H1 (cell line): ENCODE measurements at regions not wholly inside any gene's neighbourhood (a gene's known extent, or its start where the extent isn't known, plus 50 kb on each side); places are given as distances from the start of the nearest gene placed in this dataset.

Source experiments
- CTCF ChIA-PET: fragments of 300-600 bp; sonication (Branson Sonifier 250); formaldehyde crosslinking; loops from one replicate; lab custom pipeline; 2021; ENCODE audit not compliant: partially characterized antibody; lab: Charles Lee
- POLR2A ChIA-PET: fragments of 300-600 bp; sonication (Branson Sonifier 250); formaldehyde crosslinking; loops from one replicate; lab custom pipeline; 2021; ENCODE audit warnings: inconsistent platforms; ENCODE audit not compliant: partially characterized antibody; lab: Charles Lee
- DNase-seq, 2 experiments: peaks; one replicate each; pipeline versions ENCODE4 v3.0.0 to v3.0.0-alpha.2; 2010 to 2022; ENCODE audit warnings: low spot score in 2 of 2, low read depth in 1 of 2, mixed read lengths in 1 of 2
- FAIRE-seq: peaks from 2 replicates; lab custom pipeline; 2011; peaks lifted over from hg19 to GRCh38; lab: Jason Lieb, UNC
- H2AFZ ChIP-seq: 2 replicates; pipeline ENCODE4 v1.8.1; 2012; ENCODE audit warnings: low read length, inconsistent platforms
- H2AK5ac ChIP-seq: 2 replicates; pipeline ENCODE4 v1.6.1; 2013; ENCODE audit warnings: low read depth, low read length
- H2BK120ac ChIP-seq: replicated peaks from 2 replicates; pipeline ENCODE3; 2013; ENCODE audit warnings: low read depth, low read length, inconsistent platforms
- H2BK12ac ChIP-seq: 2 replicates; pipeline ENCODE4 v1.6.1; 2013; ENCODE audit warnings: low read depth, low read length
- H2BK15ac ChIP-seq: 2 replicates; pipeline ENCODE4 v1.6.1; 2013; ENCODE audit warnings: low read length
- H2BK20ac ChIP-seq: 2 replicates; pipeline ENCODE4 v1.6.1; 2013; ENCODE audit warnings: low read length
- H2BK5ac ChIP-seq: 2 replicates; pipeline ENCODE4 v1.6.1; 2013; ENCODE audit warnings: low read depth, low read length
- H3K14ac ChIP-seq: 2 replicates; pipeline ENCODE4 v1.6.1; 2013; ENCODE audit warnings: inconsistent platforms; ENCODE audit not compliant: insufficient read length
- H3K18ac ChIP-seq: 2 replicates; pipeline ENCODE4 v1.6.1; 2013; ENCODE audit warnings: low read length; ENCODE audit errors: extremely low read depth
- H3K23ac ChIP-seq: 2 replicates; pipeline ENCODE4 v1.6.1; 2013; ENCODE audit warnings: inconsistent platforms; ENCODE audit not compliant: insufficient read length
- H3K23me2 ChIP-seq: 2 replicates; pipeline ENCODE4 v1.6.1; 2013; ENCODE audit warnings: low read depth, low read length
- H3K27ac ChIP-seq: 2 replicates; pipeline ENCODE4 v1.6.1; 2011; ENCODE audit warnings: low read depth, low read length, inconsistent platforms
- H3K27me3 ChIP-seq, 4 experiments: replicated peaks in 1 of 4; 1 replicate in 1 of 4; 2 replicates in 3 of 4; pipeline versions ENCODE4 v1.6.1 to v1.8.1; 2011 to 2013; ENCODE audit warnings: low read length in 3 of 4, mild to moderate bottlenecking in 3 of 4, inconsistent platforms in 2 of 4, mixed read lengths in 2 of 4, moderate library complexity in 1 of 4; ENCODE audit not compliant: control insufficient read depth in 3 of 4, insufficient read depth in 3 of 4; ENCODE audit errors: extremely low read depth in 1 of 4
- H3K36me3 ChIP-seq, 4 experiments: 2 replicates each; pipeline versions ENCODE4 v1.6.1 to v1.8.1; 2011 to 2013; ENCODE audit warnings: mild to moderate bottlenecking in 4 of 4, low read length in 3 of 4, moderate library complexity in 2 of 4, control low read depth in 1 of 4, inconsistent platforms in 1 of 4; ENCODE audit not compliant: insufficient read depth in 4 of 4, control insufficient read depth in 2 of 4
- H3K4ac ChIP-seq: replicated peaks from 2 replicates; pipeline ENCODE3; 2013; ENCODE audit warnings: low read length, low read depth, mixed read lengths, inconsistent platforms; ENCODE audit not compliant: insufficient read length
- H3K4me1 ChIP-seq, 4 experiments: replicated peaks in 1 of 4; 1 replicate in 1 of 4; 2 replicates in 3 of 4; pipeline versions ENCODE4 v1.6.1 to v1.8.1; 2011 to 2013; ENCODE audit warnings: low read length in 3 of 4, inconsistent platforms in 2 of 4, mixed read lengths in 1 of 4; ENCODE audit not compliant: insufficient read depth in 4 of 4, control insufficient read depth in 3 of 4
- H3K4me2 ChIP-seq, 2 experiments: 2 replicates each; pipeline versions ENCODE4 v1.6.1 to v1.8.1; 2011 to 2013; ENCODE audit warnings: low read depth in 2 of 2, low read length in 2 of 2, control low read depth in 1 of 2, inconsistent platforms in 1 of 2, mild to moderate bottlenecking in 1 of 2; ENCODE audit not compliant: insufficient read depth in 1 of 2
- H3K4me3 ChIP-seq, 4 experiments: fragments of 200-600, 300-600 bp in 1 of 4; sonication (generic), shearing (Covaris generic), sonication (Bioruptor Twin) in 1 of 4; 2 replicates each; pipeline versions ENCODE4 v1.5.1 to v1.8.1; 2011 to 2016; ENCODE audit warnings: low read length in 4 of 4, low read depth in 3 of 4, control low read depth in 2 of 4, inconsistent platforms in 2 of 4, mild to moderate bottlenecking in 2 of 4, mixed read lengths in 1 of 4, moderate library complexity in 1 of 4; ENCODE audit not compliant: insufficient read depth in 2 of 4; ENCODE audit errors: extremely low read depth in 1 of 4
- H3K56ac ChIP-seq: replicated peaks from 2 replicates; pipeline ENCODE3; 2013; ENCODE audit warnings: low read depth, mild to moderate bottlenecking, mixed read lengths, low read length, inconsistent platforms; ENCODE audit not compliant: insufficient read length
- H3K79me1 ChIP-seq: 2 replicates; pipeline ENCODE4 v1.6.1; 2013; ENCODE audit warnings: low read depth, low read length, control low read depth
- H3K79me2 ChIP-seq, 2 experiments: 2 replicates each; pipeline versions ENCODE4 v1.6.1 to v1.8.1; 2012 to 2013; ENCODE audit warnings: low read length in 2 of 2, mild to moderate bottlenecking in 2 of 2, inconsistent platforms in 1 of 2; ENCODE audit not compliant: insufficient read depth in 2 of 2, control insufficient read depth in 1 of 2
- H3K9ac ChIP-seq, 4 experiments: replicated peaks in 1 of 4; 1 replicate in 1 of 4; 2 replicates in 3 of 4; pipeline versions ENCODE4 v1.6.1 to v1.8.1; 2011 to 2013; ENCODE audit warnings: low read depth in 3 of 4, low read length in 3 of 4, control low read depth in 2 of 4, mild to moderate bottlenecking in 2 of 4, moderate library complexity in 2 of 4, inconsistent platforms in 1 of 4; ENCODE audit errors: extremely low read depth in 1 of 4
- H3K9me3 ChIP-seq, 2 experiments: 2 replicates each; pipeline versions ENCODE4 v1.6.1 to v1.8.1; 2012 to 2013; ENCODE audit warnings: mild to moderate bottlenecking in 2 of 2, moderate library complexity in 2 of 2, control low read depth in 1 of 2, inconsistent platforms in 1 of 2, low read depth in 1 of 2, low read length in 1 of 2, mixed read lengths in 1 of 2; ENCODE audit not compliant: insufficient read depth in 2 of 2
- H4K20me1 ChIP-seq, 2 experiments: replicated peaks in 1 of 2; 2 replicates each; pipeline versions ENCODE3 to v1.8.1; 2011 to 2013; ENCODE audit warnings: inconsistent platforms in 2 of 2, low read length in 2 of 2, mild to moderate bottlenecking in 1 of 2; ENCODE audit not compliant: insufficient read depth in 2 of 2, control insufficient read depth in 1 of 2
- H4K5ac ChIP-seq: 2 replicates; pipeline ENCODE4 v1.6.1; 2013; ENCODE audit warnings: low read length, low read depth, mixed read lengths, inconsistent platforms; ENCODE audit not compliant: insufficient read length
- H4K8ac ChIP-seq: 2 replicates; pipeline ENCODE4 v1.8.0; 2013; ENCODE audit warnings: mild to moderate bottlenecking, moderate library complexity, low read length, inconsistent platforms; ENCODE audit not compliant: insufficient read depth; ENCODE audit errors: extremely low read depth
- H4K91ac ChIP-seq: replicated peaks from 2 replicates; pipeline ENCODE3; 2013; ENCODE audit warnings: low read length, mixed read lengths, inconsistent platforms; ENCODE audit not compliant: insufficient read length
- BACH1 ChIP-seq: IDR thresholded peaks from 2 replicates; pipeline ENCODE4 v1.6.1; 2012; ENCODE audit warnings: low read length, improper control_type of control experiment
- KDM5A ChIP-seq: fragments of 200-600 bp; IDR thresholded peaks from 2 replicates; pipeline ENCODE4 v1.7.1; 2012; ENCODE audit warnings: mild to moderate bottlenecking, low read length, inconsistent platforms, mixed read lengths
- RXRA ChIP-seq: IDR thresholded peaks from 2 replicates; pipeline ENCODE4 v1.6.1; 2011; ENCODE audit warnings: low read depth, mild to moderate bottlenecking, low read length, moderate library complexity; ENCODE audit not compliant: insufficient read depth
- SIRT6 ChIP-seq: IDR thresholded peaks from one replicate; pipeline ENCODE4 v1.7.1; 2012; ENCODE audit warnings: low read length, inconsistent platforms
- SP1 ChIP-seq: IDR thresholded peaks from 2 replicates; pipeline ENCODE4 v1.6.1; 2011; ENCODE audit warnings: low read depth, low read length
- WGBS, 2 experiments: shearing (Covaris generic) in 1 of 2; methylation state at CpG; one replicate each; pipeline versions ENCODE4 v1.1.6 to v1.1.7; 2013 to 2015; ENCODE audit warnings: low lambda C conversion rate in 2 of 2, mixed read lengths in 2 of 2, inconsistent platforms in 1 of 2, low coverage in 1 of 2, missing lambda C conversion rate in 1 of 2; ENCODE audit not compliant: insufficient replicate concordance in 2 of 2, insufficient coverage in 1 of 2, insufficient read length in 1 of 2; ENCODE audit errors: extremely low coverage in 1 of 2, missing lambda C conversion rate in 1 of 2; 5-methylcytosine and 5-hydroxymethylcytosine counted together

DNA sequence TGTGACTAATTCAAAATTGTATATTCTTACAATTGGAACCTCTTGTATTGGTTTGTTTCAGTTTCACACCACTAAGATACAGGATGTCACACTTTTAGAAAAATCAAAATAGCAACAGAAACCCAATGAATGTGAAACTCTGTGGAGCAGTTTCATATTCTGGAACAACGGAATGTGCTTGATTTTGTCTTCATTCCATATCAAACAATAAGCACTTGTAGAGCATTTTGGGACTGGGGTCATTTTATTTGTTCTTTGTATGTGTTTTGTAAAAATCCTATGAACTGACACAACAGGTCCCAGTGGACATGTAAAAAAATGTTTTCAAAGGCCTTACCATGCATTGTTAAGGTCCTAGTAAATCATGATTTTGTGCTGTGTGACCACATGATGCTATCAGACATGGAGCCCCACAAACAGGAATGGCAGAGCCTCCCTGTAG, 123.1 kb downstream of the DKK1 start:
- WGBS, 2 experiments = 83% methylated on average over 1 of the region's 1 CpG; no CpG with 5 or more reads in 1 of the 2 experiments
- ChIA-PET CTCF (interaction anchor here (0.7 kb wide), 1 partner anchor 567 kb away, joined by 3 read pairs; no protein-coding TSS in a partner anchor), POLR2A (no interaction called here)

More for the DNA sequence above, 123.1 kb downstream of the DKK1 start:
- FAIRE-seq (no peak), DNase-seq (no peak)
- no peaks in the 10 kb centered on the region for H3K79me1 ChIP-seq
- no peak overlapping the region for H3K23ac ChIP-seq
- H2AFZ ChIP-seq = no peak overlapping the region
- no peak overlapping the region for H3K4me3 ChIP-seq
- no peak overlapping the region for H3K27ac ChIP-seq
- H2BK5ac ChIP-seq = no peak overlapping the region
- H3K23me2 ChIP-seq = no peaks in the 10 kb centered on the region
- H2BK120ac ChIP-seq = no peak overlapping the region
- no peak overlapping the region for H2BK20ac ChIP-seq
- H3K9me3 ChIP-seq = no peaks in the 10 kb centered on the region
- TF ChIP-seq SP1 = no peak
- no peak for TF ChIP-seq RXRA
- TF ChIP-seq BACH1 = no peak
- no peak for TF ChIP-seq SIRT6
- no peak for TF ChIP-seq KDM5A
- H3K36me3 ChIP-seq = no peaks in the 10 kb centered on the region
- H3K9ac ChIP-seq = no peak overlapping the region
- no peak overlapping the region for H2BK12ac ChIP-seq
- H3K79me2 ChIP-seq = no peaks in the 10 kb centered on the region
- H4K20me1 ChIP-seq = no peaks in the 10 kb centered on the region
- H3K4me1 ChIP-seq = no peaks in the 10 kb centered on the region; a peak in 1 of 7 replicates
- H4K8ac ChIP-seq = no peak overlapping the region
- H3K4me2 ChIP-seq = no peak overlapping the region
- H3K27me3 ChIP-seq = no peaks in the 10 kb centered on the region
- no peak overlapping the region for H2AK5ac ChIP-seq
- H2BK15ac ChIP-seq = no peak overlapping the region
- no peak overlapping the region for H4K91ac ChIP-seq
- H3K18ac ChIP-seq = no peak overlapping the region
- H4K5ac ChIP-seq = no peak overlapping the region
- no peak overlapping the region for H3K4ac ChIP-seq
- H3K14ac ChIP-seq = no peak overlapping the region
- H3K56ac ChIP-seq = no peak overlapping the region
